HG03457 (cell line): ENCODE measurements at regions not wholly inside any gene's neighbourhood (a gene's known extent, or its start where the extent isn't known, plus 50 kb on each side); places are given as distances from the start of the nearest gene placed in this dataset.

Source experiments
- ATAC-seq: cut with Tn5 transposase; IDR thresholded peaks from one replicate; pipeline ENCODE4 v1.9.1; 2021; ENCODE audit warnings: moderate number of reproducible peaks; ENCODE audit not compliant: unreplicated experiment

- no peak for ATAC-seq
Observed at GRCh38 chr2:104033399-104033798, 820.5 kb upstream of the POU3F3 start.

GRCh38 chr2:104040771-104041170, 813.1 kb upstream of the POU3F3 start:
- no peak for ATAC-seq

- ATAC-seq = no peak
Observed at GRCh38 chr2:104041351-104041750, 812.6 kb upstream of the POU3F3 start.

GRCh38 chr2:104043864-104044263, 810.1 kb upstream of the POU3F3 start:
- no peak for ATAC-seq

GRCh38 chr2:104045071-104045470, 808.8 kb upstream of the POU3F3 start:
- ATAC-seq = no peak

GRCh38 chr2:104046466-104046865, 807.4 kb upstream of the POU3F3 start:
- no peak for ATAC-seq

GRCh38 chr2:104047516-104047915, 806.4 kb upstream of the POU3F3 start:
- ATAC-seq = no peak

- no peak for ATAC-seq
Observed at GRCh38 chr2:104049438-104049837, 804.5 kb upstream of the POU3F3 start.

GRCh38 chr2:104049981-104050380, 803.9 kb upstream of the POU3F3 start:
- no peak for ATAC-seq

- no peak for ATAC-seq
Observed at GRCh38 chr2:104050656-104051242, 803.2 kb upstream of the POU3F3 start.

- ATAC-seq = no peak
Observed at GRCh38 chr2:104051766-104052165, 802.1 kb upstream of the POU3F3 start.

- no peak for ATAC-seq
Observed at GRCh38 chr2:104052356-104052755, 801.6 kb upstream of the POU3F3 start.

GRCh38 chr2:104056451-104056850, 797.5 kb upstream of the POU3F3 start:
- no peak for ATAC-seq

GRCh38 chr2:104068665-104069064, 785.2 kb upstream of the POU3F3 start:
- ATAC-seq = no peak

GRCh38 chr2:104077573-104077972, 776.3 kb upstream of the POU3F3 start:
- no peak for ATAC-seq

GRCh38 chr2:104078431-104079157, 775.3 kb upstream of the POU3F3 start:
- no peak for ATAC-seq

- no peak for ATAC-seq
Observed at GRCh38 chr2:104088745-104089144, 765.2 kb upstream of the POU3F3 start.

GRCh38 chr2:104090407-104090806, 763.5 kb upstream of the POU3F3 start:
- no peak for ATAC-seq

- ATAC-seq = no peak
Observed at GRCh38 chr2:104091894-104092293, 762.0 kb upstream of the POU3F3 start.

GRCh38 chr2:104092886-104093285, 761.0 kb upstream of the POU3F3 start:
- ATAC-seq = no peak

GRCh38 chr2:104102615-104103014, 751.3 kb upstream of the POU3F3 start:
- ATAC-seq = no peak

GRCh38 chr2:104109356-104109755, 744.6 kb upstream of the POU3F3 start:
- no peak for ATAC-seq

- ATAC-seq = no peak
Observed at GRCh38 chr2:104118889-104119288, 735.0 kb upstream of the POU3F3 start.
